ENCODE measurements at regions not wholly inside any gene's neighbourhood (a gene's known extent, or its start where the extent isn't known, plus 50 kb on each side); places are given as distances from the start of the nearest gene placed in this dataset.

DNA sequence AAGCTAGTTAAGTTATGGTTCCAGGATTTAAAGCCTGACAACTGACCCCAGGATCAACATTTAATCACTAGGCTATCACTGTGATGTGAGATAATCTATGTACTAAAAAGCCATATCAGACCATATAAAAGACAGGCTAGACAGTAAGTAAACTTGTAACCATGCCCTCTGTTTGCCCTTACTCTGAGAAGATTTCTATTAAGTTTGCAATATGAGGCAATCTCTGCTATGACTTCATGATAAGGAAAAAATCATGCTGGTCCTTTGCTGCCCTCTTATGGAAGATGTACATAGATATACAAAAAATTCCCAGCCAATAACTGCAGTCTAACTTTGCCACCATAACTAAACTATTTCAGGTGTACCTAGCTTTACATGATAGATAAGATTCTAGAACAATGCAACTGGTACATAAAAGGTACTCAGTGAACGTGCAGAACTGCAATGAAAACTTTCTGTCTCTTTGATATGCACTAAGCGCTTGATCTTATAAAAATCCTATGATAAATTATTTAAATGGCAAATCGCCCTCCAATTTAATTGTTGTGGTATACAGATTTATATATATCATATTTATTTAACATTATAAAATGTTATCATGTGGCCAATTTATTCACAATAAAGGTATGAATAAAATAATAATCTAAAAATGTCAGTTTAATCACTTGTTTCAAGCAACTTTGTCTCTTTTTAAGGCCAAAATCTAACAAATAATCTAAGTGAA, 70.5 kb downstream of the FAM217A start:
- peak in 1 of 2 experiments; percentile 21 for DNase-seq

DNA sequence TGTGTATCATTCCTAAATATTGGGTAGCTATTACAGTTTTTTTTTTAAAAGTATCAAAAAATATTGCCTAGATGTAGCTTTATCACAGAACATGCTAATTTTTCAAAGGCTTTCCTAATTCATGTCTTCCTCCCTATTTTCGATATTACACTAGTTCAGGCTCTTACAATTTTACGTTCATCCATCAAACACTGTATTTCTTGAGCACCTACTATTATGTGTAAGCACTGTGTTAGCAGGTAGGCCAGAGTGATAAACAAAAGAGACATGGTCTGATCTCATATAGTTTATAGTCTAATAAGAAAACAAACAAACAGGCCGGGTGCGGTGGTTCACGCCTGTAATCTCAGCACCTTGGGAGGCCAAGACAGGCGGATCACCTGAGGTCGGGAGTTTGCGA, 69.5 kb downstream of the FAM217A start:
- no peak for DNase-seq

DNA sequence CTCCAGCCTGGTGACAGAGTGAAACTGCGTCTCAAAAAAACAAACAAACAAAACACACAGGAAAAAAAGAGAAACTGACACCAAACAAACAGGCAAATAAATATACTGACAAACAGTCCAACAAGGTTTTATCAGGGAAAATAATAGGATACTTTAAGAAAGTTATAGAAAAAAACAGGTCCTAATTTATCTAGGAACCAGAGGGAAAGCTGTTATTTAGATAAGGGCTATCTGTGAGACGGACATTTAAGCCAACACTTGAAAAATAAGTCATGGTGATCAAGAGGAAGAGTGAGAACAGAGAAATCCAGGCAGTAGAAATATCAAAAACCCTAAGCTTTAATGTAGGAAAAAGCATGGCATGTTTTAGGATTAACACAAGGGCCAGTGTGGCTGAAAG, 68.9 kb downstream of the FAM217A start:
- no peak for DNase-seq

DNA sequence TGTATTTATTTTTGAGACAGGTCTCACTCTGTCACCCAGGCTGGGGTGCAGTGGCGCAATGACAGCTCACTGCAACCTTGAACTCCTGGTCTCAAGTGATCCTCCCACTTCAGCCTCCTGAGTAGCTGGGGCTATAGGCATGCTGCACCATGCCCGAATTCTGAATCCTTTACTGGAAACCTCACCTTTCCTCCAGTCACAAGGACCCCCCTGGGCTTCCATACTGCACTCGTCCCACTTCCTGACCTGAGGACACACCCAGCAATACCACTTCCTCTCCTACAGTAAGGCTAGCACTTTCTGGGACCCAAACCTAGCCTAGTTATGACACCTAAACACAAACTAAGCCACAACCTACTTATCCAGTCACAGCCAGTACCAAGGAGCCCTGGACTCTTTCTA, 68.2 kb downstream of the FAM217A start:
- DNase-seq, result no peak

DNA sequence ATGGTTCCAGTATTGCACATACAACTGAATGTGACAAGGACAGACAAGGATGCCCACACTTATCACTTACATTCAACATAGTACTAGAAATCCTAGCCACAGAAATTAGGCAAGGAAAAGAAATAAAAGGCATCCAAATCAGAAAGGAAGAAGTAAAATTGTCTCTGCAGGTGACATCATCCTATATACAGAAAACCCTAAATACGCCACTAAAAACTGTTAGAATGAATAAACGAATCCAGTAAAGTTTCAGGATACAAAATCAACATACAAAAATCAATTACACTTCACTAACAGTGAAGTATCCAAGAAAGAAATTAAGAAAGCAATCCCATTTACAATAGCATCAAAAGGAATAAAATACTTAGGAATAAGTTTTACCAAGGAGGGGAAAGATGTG, 66.1 kb downstream of the FAM217A start:
- DNase-seq, result no peak

DNA sequence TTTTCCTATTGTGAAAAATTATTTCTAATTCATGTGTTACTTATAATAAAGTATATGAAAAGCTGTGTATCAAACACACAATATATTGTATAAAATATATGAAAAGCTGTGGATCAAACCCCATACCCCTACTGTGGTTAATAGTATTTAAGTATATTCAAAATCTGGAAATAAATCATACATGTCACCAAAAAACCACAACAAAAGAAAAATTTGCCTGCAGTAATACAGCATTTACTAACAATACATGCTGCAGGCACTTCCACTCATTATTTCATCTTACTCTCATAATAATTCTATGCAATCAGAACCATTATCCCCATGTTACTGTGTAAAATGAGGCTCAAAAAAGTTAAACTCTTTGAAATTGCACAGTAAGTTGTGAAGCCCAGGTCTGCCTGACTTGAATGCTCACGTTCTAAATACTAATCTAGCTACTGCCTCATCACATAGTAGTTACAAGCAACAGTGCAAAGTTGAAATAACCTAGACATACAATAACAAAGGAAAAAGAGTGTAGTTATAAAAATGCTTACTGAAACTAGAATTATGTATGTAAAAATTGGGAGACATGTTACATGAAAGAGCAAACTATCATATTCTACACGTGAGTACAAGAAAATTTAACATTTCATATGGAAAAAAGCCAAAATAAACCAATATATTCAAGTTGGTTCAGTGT, 61.7 kb downstream of the FAM217A start:
- DNase-seq, result no peak

DNA sequence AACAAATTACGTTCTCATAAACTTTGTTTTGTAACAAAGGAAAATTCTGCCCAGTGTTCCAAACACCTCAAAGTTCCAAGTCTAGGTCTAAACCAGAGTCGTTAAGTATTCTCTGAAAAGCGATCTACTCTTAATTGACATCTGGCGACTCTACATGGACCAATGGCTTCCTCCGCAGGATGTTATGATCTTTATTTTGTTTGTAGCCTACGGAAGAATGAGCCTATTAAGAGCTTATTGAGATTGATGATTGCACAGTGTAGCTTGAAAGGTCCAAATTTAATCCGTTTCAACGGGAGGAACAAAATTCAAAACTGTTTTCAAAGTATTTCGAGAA, 61.1 kb downstream of the FAM217A start:
- no peak for DNase-seq

DNA sequence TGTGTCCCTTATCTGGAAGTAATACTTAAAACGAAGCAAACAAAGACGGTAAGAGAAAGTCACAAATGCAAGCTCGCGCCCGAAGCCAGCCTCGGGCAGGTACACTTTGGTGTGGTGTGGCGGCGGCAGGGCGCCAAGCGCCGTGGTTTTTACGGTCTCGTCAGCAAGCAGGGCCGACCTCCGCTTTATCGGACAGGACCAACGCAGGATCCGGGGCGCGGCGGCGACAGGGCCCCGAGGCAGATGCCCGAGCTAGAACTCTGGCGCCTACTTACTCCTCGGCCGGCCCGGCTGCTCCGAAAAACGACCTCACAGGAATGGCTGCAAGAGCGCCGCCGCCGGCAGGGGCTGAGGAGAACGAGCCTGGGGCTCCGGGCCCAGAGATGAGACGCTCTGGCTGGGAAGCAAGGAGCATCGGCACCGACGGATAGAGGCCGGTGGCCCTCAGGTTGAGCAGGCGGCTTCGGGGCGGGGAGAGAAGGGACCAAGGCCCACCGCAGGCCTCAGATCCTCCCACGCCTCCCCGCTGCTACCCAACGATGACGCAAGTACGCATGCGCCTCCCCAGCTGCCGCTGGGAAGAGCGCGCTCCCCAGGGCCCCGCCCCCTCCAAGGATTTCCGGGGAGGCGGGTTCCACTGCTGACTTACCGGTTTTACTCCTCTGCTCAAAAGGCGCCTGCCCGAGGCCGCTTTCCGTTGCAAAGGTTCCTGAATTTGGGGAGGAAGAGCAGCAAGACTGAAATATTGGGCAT, 60.6 kb downstream of the FAM217A start:
- peak; percentile 93 to 94 for DNase-seq
